Colonic mucosa (tissue), 4 donors: ENCODE measurements at regions not wholly inside any gene's neighbourhood (a gene's known extent, or its start where the extent isn't known, plus 50 kb on each side); places are given as distances from the start of the nearest gene placed in this dataset.

Experiments
- DNase-seq: peaks from one replicate; pipeline ENCODE4 v3.0.0-alpha.2; 2020
- H3K27ac ChIP-seq: fragments of 200-600 bp; one replicate; pipeline ENCODE4 v1.8.0; 2021
- H3K27me3 ChIP-seq: fragments of 200-600 bp; one replicate; pipeline ENCODE4 v1.8.0; 2021
- H3K36me3 ChIP-seq: fragments of 200-600 bp; one replicate; pipeline ENCODE4 v1.8.0; 2021
- H3K4me1 ChIP-seq: fragments of 200-600 bp; one replicate; pipeline ENCODE4 v1.8.0; 2021; ENCODE audit warnings: mild to moderate bottlenecking
- H3K4me3 ChIP-seq: fragments of 200-600 bp; one replicate; pipeline ENCODE4 v1.8.0; 2021
- H3K9ac ChIP-seq, 2 donors: one replicate each; pipeline ENCODE4 v1.7.0; 2013; ENCODE audit warnings: control low read depth in 2 of 2, low read depth in 2 of 2, low read length in 2 of 2
- H3K9me3 ChIP-seq: fragments of 200-600 bp; one replicate; pipeline ENCODE4 v1.8.0; 2021
- CTCF ChIP-seq: fragments of 200-600 bp; IDR thresholded peaks from one replicate; pipeline ENCODE4 v1.8.0; 2022; ENCODE audit warnings: antibody characterized with exemption, mild to moderate bottlenecking
- intact Hi-C: fragments of 100-400 bp; cut with DNase I; formaldehyde crosslinking; loops from one replicate; pipeline ENCODE4 v1.14.1; 2022
- donor health status: healthy.
- donor health status: DM: no; HTN: no; CAD: no.
- donor health status: DM: no; HTN: no; CAD: no.

DNA sequence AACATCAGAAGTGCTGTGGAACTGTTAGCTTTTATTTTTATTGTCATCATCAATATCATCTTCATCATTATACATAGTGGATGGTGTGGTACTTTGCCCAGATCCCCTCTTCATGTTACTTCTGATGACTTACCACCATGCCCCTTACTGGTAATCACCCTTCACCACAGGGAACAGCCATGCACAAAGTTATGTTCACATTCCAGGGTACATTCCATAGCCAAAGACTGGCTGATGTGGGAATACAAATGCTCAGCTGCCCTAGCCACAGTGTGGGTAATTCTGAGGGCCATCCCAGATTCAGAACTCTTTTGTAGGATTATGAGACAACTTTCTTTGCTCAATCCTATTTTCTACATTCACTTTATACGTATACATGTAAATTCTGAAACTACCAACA lies 691.3 kb upstream of the CXADR start:
- Histone ChIP-seq H3K36me3 (no peaks in the 10 kb centered on the region), H3K27ac (no peak overlapping the region), H3K9ac (no peak overlapping the region), H3K4me3 (no peak overlapping the region), H3K27me3 (no peaks in the 10 kb centered on the region), H3K4me1 (no peaks in the 10 kb centered on the region), H3K9me3 (no peaks in the 10 kb centered on the region)
- TF ChIP-seq CTCF = no peak
- DNase-seq = no peak
- intact Hi-C loops = no loop called here

DNA sequence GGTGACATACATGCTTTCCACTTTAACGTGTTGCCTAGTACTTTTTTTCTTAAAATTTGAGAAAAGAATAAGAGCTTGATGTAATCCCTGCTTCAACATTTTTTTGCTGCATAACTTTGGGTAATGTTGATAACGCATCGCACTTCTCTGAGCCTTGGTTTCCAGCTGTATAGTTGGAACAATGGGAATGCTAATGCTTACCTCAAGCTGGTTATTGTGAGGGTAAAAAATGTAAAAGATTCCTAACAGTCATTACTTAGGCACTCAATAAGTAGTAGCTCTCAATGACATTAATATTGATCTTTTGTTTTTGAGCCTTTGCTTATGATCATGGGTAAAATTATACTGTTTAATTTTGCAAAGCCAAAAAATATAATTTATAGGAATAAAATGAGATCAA lies 683.3 kb upstream of the CXADR start:
- Histone ChIP-seq H3K27ac (no peak overlapping the region), H3K36me3 (no peaks in the 10 kb centered on the region), H3K4me3 (no peak overlapping the region), H3K27me3 (no peaks in the 10 kb centered on the region), H3K9ac (no peak overlapping the region), H3K4me1 (no peaks in the 10 kb centered on the region), H3K9me3 (no peaks in the 10 kb centered on the region)
- DNase-seq = no peak
- intact Hi-C loops = no loop called here
- no peak for TF ChIP-seq CTCF

- intact Hi-C loops = no loop called here
- H3K9ac ChIP-seq = no peak overlapping the region
- TF ChIP-seq CTCF = no peak
- H3K4me1 ChIP-seq = no peaks in the 10 kb centered on the region
- no peaks in the 10 kb centered on the region for H3K27me3 ChIP-seq
- no peak overlapping the region for H3K4me3 ChIP-seq
- DNase-seq = no peak
- H3K9me3 ChIP-seq = no peaks in the 10 kb centered on the region
- no peaks in the 10 kb centered on the region for H3K36me3 ChIP-seq
- H3K27ac ChIP-seq = no peak overlapping the region
Observed at GRCh38 chr21:16832791-16833190, 680.1 kb upstream of the CXADR start.

- Histone ChIP-seq H3K27ac (no peak overlapping the region), H3K36me3 (no peaks in the 10 kb centered on the region), H3K9me3 (no peaks in the 10 kb centered on the region), H3K4me3 (no peak overlapping the region), H3K4me1 (no peaks in the 10 kb centered on the region), H3K27me3 (no peaks in the 10 kb centered on the region), H3K9ac (no peak overlapping the region)
- no peak for DNase-seq
- intact Hi-C loops = no loop called here
- no peak for TF ChIP-seq CTCF
Observed at GRCh38 chr21:16834791-16835190, 678.1 kb upstream of the CXADR start.

- no peak overlapping the region for H3K9ac ChIP-seq
- H3K27me3 ChIP-seq = no peaks in the 10 kb centered on the region
- TF ChIP-seq CTCF = no peak
- H3K9me3 ChIP-seq = no peaks in the 10 kb centered on the region
- H3K4me3 ChIP-seq = no peak overlapping the region
- DNase-seq = no peak
- intact Hi-C loops = no loop called here
- no peaks in the 10 kb centered on the region for H3K36me3 ChIP-seq
- no peaks in the 10 kb centered on the region for H3K4me1 ChIP-seq
- no peak overlapping the region for H3K27ac ChIP-seq
Observed at GRCh38 chr21:16837321-16837720, 675.5 kb upstream of the CXADR start.

DNA sequence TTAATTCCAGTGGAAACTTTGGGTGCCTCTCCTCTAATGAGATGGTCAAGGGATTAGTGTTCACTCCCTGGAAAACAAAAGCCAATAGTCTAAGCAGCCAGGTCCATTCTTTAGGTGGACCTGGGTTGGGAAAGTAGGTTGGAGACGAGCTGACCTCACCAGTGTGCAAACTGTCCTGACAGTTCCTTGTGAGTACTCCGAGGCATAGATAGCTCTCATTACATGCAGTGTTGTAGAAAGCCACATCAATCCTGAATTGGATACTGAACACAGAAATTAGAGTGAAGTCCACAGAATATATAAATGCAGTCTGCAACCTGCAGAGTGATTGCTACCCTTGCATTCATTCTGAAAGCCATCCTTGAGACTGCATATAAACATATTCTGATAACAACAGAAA lies 675.1 kb upstream of the CXADR start:
- H3K4me1 ChIP-seq = no peaks in the 10 kb centered on the region
- no peak overlapping the region for H3K27ac ChIP-seq
- no peaks in the 10 kb centered on the region for H3K9me3 ChIP-seq
- H3K27me3 ChIP-seq = no peaks in the 10 kb centered on the region
- no peak overlapping the region for H3K4me3 ChIP-seq
- no peaks in the 10 kb centered on the region for H3K36me3 ChIP-seq
- intact Hi-C loops = no loop called here
- H3K9ac ChIP-seq = no peak overlapping the region
- no peak for TF ChIP-seq CTCF
- no peak for DNase-seq
